GM19324 (cell line): ENCODE measurements at regions not wholly inside any gene's neighbourhood (a gene's known extent, or its start where the extent isn't known, plus 50 kb on each side); places are given as distances from the start of the nearest gene placed in this dataset.
"Not testable (repeated sequence)": the region's sequence is repeated elsewhere in the genome, so short reads cannot be mapped to it uniquely, and the experiment has no call there.

Experiments used
- ATAC-seq: cut with Tn5 transposase; IDR thresholded peaks from one replicate; pipeline ENCODE4 v1.9.1; 2021; ENCODE audit warnings: mild to moderate bottlenecking, moderate library complexity; ENCODE audit not compliant: unreplicated experiment, low FRiP score

GRCh38 chr5:2102819-2103776 is 220.4 kb upstream of the IRX4 start:
- no peak for ATAC-seq

- no peak for ATAC-seq
Observed at GRCh38 chr5:2101685-2102084, 219.0 kb upstream of the IRX4 start.

GRCh38 chr5:2096887-2097505 is 214.3 kb upstream of the IRX4 start:
- no peak for ATAC-seq

- ATAC-seq: no peak
Observed at GRCh38 chr5:2095011-2095410, 212.3 kb upstream of the IRX4 start.

- ATAC-seq: no peak
Observed at GRCh38 chr5:2094616-2094995, 211.9 kb upstream of the IRX4 start.

GRCh38 chr5:2093859-2094615 is 211.3 kb upstream of the IRX4 start:
- no peak for ATAC-seq

GRCh38 chr5:2091921-2092320 is 209.2 kb upstream of the IRX4 start:
- ATAC-seq: no peak

GRCh38 chr5:2087980-2088379 is 205.3 kb upstream of the IRX4 start:
- ATAC-seq: no peak

GRCh38 chr5:2075365-2075764 is 192.6 kb upstream of the IRX4 start:
- ATAC-seq: no peak

GRCh38 chr5:2071562-2071961 is 188.8 kb upstream of the IRX4 start:
- no peak for ATAC-seq

GRCh38 chr5:2070787-2071186 is 188.1 kb upstream of the IRX4 start:
- ATAC-seq: not testable (repeated sequence)

GRCh38 chr5:2068531-2068930 is 185.8 kb upstream of the IRX4 start:
- ATAC-seq: no peak

GRCh38 chr5:2066373-2066772 is 183.6 kb upstream of the IRX4 start:
- no peak for ATAC-seq

- ATAC-seq: not testable (repeated sequence)
Observed at GRCh38 chr5:2063380-2063779, 180.7 kb upstream of the IRX4 start.

GRCh38 chr5:2052687-2053086 is 170.0 kb upstream of the IRX4 start:
- no peak for ATAC-seq

- no peak for ATAC-seq
Observed at GRCh38 chr5:2049876-2050275, 167.2 kb upstream of the IRX4 start.

- no peak for ATAC-seq
Observed at GRCh38 chr5:2048664-2049063, 165.9 kb upstream of the IRX4 start.

- ATAC-seq: no peak
Observed at GRCh38 chr5:2047341-2047927, 164.7 kb upstream of the IRX4 start.

- no peak for ATAC-seq
Observed at GRCh38 chr5:2044041-2044440, 161.3 kb upstream of the IRX4 start.

- ATAC-seq: no peak
Observed at GRCh38 chr5:2039180-2039531, 156.4 kb upstream of the IRX4 start.
